GM18499 (cell line): ENCODE measurements at regions not wholly inside any gene's neighbourhood (a gene's known extent, or its start where the extent isn't known, plus 50 kb on each side); places are given as distances from the start of the nearest gene placed in this dataset.
"Not testable (repeated sequence)": the region's sequence is repeated elsewhere in the genome, so short reads cannot be mapped to it uniquely, and the experiment has no call there.

Experiments used
- ATAC-seq: cut with Tn5 transposase; IDR thresholded peaks from one replicate; pipeline ENCODE4 v1.9.1; 2021; ENCODE audit warnings: moderate number of reproducible peaks; ENCODE audit not compliant: insufficient read depth, unreplicated experiment

DNA sequence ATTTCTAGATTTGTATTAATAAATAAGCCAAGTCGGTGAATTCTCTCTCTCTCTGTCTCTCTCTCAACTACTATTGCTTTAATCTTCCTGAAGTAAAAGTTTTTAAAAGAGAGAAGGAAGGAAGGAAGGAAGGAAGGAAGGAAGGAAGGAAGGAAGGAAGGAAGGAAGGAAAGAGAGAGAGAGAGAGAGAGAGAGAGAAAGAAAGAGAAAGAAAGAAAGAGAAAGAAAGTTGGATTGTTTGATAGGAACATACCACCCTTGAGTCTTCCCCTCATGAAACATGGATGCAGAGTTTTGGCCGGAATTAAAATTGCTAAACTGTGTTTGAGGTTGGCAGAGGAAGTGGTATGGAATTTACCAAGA is 159.9 kb upstream of the NR2F2 start:
- ATAC-seq, result not testable (repeated sequence)

DNA sequence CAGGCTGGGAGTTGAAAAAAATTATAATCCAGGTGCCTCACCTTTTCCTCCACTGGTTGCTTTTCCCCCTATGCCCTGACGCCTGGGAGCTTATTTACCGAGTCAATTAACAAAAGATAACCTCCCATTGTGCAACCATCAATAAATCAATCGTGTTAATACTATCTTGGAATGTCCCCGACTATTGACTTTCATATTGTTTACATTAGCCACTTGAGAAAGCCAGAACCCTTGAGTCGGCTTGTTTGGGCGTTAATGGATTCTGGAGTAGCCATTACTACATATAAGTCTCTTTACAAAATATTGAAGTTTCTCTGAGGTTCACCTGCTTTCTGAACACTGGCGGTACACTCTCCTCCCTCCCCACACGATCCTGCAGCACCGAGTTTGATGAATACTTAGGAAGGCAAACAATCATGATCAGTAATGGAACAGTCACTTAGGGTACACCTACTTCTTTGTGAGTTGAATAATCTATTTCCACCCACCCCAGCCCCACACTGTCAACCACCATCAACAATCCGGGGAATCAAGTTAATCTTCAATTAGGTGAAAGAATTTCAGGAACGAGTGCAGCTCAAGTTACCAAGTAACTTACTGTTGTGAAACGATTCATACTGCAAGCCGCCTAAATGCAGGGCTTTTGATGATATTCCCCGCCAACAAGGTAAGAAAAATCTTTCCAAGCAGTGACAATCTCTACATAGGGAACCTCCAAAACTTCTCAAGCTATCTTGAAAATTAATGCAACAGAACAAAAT is 159.3 kb upstream of the NR2F2 start:
- no peak for ATAC-seq

DNA sequence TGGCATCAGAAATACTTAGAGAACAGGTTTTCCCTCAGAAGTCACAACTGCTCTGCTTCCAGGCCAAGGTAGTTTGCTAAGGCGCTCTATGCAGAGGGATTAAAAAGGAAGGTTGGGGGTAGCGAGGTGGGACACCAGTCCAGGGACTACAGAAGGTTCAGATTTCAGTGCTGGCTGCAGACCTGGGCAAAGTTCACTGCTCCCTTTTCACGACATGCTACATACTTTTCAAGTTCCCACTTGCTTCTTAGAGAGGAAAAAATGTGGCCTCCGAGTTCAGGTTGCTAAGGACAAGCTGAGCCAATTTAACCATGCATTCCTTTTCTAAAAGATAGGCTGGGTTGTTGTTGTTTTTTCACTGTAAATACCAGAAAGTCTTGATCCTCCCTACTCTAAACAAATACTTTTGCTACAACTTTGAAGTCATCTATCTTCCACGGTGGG is 158.6 kb upstream of the NR2F2 start:
- ATAC-seq, result no peak

DNA sequence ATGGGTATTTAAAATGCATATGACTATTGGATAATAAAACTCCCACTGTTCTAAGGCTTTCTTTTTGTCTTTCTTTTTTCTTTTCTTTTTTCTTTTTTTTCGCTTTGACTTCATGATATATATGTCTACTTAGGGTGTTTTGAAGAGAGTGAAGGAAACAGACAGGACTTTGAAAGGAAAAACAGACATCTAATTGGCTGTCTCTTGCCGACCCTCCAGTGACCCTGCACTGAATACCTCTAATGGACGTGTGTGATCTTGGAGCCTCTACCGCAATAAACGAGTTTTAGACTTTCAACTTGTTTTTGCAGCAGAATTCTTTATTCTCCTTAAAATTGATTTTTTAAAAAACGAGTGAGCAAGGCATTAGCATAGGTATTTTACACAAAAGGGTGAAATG is 158.1 kb upstream of the NR2F2 start:
- no peak for ATAC-seq

DNA sequence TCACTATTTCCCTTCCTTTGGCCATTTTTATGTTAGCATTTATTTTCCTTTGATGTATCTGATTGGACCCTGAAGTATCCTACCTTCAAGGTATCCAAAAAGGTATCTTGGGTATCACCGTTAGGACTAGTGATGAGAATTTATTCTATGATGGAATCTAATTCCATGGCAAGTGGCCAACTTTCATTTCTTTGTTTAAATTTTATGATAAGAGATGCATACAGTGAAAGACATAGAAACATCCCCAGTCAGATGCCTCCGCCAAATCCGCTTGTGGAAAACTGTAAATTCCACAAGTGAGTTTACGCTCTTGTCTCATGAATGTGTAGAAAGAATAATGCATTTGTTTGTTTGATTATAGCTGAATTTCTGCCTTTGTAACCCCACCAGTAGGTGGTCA is 153.7 kb upstream of the NR2F2 start:
- ATAC-seq, result no peak

DNA sequence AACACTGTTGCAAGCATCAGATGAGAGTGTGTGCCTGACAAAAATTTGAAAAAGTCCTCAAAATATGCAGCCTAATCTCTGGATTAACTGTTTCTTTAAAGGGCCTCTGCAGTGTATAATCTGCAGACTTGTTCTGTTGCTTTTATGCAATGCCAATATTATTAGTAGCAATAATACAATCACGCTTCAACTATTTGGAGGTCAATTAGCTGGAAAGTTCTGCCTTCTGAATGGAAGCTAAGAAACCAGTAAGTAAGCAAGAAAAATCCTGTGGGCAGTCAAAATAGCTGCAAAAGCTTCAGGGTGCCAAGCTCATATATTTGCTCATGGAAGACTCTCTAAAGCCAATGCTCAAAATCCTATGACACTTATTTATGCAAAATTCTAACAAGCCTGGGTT is 153.2 kb upstream of the NR2F2 start:
- ATAC-seq, result no peak

DNA sequence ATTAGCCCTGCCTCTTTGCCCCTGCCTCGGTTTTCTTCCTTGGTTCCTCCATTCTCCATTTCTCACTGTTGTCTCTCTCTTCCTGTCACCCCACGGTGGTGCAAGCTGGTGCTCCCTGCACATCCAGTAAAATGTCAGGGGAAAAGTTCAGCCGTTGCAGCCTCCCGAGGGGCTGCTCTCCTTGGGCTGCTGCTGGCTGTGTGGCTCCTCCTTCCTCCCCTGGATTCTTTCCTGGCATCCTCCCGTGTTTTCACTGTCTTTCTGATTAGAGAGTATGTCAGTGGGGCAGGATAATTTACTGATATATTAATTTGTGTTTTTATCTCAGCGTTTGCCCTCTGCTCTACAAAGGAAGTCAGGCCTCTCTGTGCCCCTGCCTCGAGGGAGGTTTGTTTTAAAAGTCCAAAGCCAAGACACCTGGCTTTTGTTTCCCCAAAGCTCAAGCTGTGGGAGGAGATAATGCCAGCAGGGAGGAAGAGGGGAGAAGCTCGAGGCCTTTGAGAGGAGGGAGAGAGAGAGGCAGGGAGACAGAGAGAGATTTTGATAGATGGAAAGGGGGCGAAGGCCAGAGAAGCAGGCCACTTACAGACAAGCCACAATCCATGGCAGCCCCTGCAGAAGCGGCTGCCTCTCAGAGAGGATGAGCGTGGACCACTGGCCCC is 150.3 kb upstream of the NR2F2 start:
- ATAC-seq, result no peak

DNA sequence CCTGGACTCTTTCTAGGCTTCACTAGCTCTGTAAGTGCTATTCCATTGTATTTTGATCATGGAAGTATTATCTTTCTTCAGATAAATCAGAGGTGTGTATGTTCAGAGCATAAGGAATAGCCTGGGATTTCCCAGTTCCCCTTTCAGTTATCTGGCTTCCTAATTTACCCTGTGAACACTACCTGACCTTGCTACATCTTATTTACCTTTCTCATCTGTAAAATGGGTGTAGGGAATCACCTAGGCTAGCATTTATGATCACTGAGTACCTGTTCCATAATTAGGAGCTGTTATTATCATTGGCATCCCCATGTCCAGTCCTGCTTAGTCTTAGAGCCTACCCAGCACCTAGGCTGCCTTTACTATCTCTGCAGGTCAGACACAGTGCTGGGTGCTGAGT is 149.3 kb upstream of the NR2F2 start:
- no peak for ATAC-seq

DNA sequence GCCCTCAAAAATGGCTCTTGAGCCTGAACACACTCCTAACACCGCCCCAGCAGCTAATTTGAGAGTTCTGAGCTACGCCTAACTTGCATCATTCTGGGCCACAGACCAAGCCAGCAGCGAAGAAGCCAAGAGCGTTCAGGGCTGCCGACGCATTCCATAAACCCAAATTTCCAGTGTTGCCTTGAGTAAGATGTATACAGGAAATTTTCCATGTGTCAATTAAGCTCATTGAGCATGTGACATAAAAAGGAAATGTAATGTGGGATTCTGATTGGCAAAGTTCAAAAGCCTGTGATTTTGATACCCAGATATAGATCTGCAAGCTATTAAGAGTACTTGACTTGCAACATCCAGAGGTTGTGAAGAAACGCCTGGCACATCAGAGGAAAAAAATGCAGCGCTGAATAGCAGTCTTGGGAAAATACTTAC is 148.6 kb upstream of the NR2F2 start:
- ATAC-seq, result no peak

DNA sequence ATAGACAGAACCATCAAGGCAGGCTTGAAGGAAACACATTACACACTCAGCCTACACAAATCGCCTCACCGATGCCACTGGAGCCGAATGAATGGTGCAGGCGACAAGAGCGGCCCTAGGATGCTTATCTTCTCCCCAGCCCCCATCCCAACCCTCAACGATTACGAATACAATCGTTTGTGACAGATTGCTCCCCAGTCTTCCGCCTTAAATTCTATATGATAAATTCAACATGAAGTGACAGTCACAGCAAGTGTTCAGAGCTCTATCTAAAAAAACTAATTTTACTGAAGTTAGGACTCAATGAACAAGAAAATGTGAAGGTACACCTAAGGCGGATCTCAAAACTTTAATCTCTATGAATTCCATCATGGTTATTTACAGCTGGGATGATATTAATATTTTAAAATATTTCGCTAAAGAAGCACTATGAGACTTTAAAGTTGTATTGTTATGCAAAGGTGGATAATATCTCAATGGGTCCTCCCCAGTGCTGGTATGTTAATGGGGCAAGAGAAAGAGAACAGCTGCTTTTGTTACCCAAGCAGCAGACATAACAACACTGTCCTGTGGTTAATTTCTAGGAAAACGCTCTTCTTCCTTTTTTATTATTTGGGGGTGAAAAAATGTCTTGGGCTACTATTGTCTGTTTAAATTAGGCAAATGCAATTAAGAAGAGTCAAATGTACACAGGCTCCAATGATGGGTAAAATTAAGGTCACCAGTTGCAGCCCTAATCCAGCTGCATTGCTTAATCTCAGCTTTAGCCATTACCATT is 147.6 kb upstream of the NR2F2 start:
- no peak for ATAC-seq

DNA sequence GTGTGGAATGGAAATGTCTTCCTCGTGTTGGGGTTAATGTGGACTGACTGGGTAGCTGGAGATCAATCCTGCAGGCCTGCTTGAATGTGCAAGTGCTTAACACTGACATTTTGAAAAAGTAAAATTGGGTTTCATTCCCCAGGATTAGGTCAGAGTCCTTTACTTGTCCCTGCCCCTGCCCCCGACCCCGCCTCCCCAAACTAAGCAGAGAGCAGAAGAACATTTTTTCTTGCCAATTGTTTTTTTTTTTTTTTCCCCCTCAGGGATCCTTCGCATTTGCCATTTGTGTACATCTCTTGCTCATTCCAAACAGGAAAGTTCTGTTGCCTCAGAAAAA is 147.0 kb upstream of the NR2F2 start:
- no peak for ATAC-seq

DNA sequence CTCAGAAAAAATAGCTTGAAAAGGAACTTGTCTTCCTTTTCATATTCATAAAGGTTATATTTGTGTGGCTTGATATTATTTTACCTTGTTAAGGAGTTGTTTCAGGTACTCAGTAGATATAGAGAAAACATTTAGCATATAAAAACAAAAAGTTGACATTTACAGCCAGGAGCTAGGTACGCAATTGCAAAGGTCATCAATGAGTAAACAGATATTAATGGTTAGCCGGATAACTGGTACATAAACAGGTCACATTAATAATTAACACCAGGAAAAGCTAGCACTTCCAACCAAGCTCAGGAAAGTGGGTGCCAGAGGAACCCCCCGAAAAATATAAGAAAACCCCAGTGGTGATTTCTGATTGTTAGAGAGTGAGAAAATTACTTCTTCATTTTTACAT is 146.6 kb upstream of the NR2F2 start:
- ATAC-seq, result no peak

DNA sequence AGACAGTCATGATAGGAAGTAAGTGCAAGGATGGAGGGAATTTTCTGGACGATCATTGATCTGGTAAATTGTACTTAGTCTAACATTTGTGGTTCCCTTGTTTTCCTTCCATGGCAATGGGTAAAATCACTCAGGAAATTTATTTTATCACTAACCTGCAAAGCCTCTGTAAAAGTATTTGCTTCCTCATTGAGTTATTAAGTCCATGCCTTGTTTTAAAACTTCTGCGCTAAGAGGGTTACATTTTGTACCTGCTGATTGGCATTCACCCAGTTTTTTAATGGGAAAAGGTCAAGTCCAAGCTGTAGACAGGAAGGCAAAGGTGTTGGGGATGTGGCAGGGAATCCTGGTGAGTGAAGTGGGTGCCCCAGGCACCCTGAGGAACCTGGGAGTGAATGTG is 146.2 kb upstream of the NR2F2 start:
- no peak for ATAC-seq

DNA sequence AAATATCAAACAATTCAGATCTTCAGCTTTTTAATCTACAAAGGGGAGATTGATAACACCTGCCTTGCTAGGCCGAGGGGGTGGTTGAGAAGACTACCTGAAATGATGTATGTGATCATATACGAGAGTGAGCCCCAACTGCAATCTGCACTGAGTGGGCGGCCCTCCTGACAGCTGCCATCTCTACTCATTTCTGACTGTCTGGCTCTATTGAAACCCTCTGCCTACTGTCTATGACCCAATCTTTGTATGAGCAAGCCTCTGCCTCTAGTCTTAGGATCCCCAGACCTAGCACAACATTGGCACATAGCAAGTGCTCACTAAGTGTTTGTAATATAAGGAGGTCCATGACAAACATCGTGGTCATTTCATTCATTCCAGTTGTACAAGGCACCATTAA is 144.4 kb upstream of the NR2F2 start:
- ATAC-seq, result no peak

DNA sequence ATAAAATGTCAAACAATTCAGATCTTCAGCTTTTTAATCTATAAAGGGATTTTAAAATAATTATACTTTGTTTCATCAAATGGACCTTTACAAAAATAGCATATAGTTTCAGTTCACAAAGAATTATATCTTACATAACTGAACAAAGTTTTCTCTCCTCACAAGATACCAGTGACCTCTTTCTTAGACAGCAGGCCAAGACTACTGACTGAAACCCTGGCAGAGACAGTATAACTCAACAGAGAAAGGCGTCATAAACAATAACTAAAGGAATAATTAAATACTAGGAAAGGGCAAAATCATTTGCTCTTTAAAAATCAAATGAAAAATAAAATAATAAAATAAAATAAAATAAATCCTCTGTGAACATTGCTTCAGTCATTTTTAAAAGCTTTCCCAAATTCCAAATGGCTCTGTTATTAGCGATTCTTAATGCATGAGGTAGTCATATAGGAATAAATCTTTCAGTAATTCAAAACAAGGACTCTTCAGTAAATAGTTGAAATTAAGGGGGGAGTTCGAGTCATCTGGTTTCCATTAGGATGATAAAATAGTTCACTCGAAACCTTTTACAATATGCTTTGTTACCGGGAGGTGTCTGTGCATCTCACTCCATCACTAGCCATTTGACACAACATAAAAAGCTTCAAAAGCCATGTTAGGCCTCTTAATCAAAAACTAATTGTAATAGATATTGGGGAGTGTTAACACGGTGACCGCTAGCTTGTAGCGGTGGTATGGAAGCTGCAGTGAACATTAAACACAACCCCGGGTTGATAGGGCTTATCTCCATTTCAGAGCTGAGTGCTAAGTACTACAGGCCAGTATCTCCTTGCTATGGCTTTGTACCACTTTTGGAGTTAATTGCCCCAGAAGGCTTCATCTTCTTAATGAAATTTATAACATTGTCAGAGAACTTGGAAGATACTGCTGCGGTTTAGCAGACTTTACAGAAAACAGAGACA is 142.9 kb upstream of the NR2F2 start:
- ATAC-seq, result no peak

DNA sequence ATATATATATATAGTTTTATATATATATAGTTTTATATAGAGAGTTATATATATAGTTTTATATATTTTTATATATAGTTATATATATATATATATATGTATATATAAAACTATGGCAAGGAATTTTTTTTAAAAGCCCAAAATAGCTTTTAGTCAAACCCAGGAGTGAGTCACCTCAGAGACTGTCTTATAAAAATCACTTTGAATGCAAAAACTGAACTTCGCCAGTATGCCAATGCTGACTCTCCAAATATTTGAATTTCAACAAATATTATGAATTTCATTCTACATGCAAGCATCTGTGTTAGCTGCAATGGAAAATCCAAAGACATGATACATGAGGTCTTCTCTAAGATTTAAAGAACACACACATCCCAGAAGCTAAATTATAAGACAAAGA is 132.8 kb upstream of the NR2F2 start:
- ATAC-seq, result no peak

DNA sequence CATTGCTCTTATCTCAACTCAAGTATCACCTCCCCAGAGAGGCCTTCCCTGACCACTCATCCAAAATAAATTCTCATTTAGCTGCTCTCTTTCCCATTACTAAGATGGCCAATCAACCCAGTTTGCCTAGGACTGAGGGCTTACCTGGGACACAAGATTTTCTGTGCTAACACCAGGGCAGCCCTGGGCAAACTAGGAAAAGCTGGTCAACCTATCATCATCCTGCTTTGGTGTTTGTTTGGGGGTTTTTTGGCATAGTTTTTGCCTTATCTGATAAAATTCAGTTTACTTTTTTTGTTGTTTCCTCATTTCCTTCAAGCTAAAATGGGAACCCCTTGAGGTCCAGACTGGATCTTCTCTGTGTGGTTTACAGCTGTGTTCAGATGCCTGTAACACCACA is 131.4 kb upstream of the NR2F2 start:
- ATAC-seq, result no peak

DNA sequence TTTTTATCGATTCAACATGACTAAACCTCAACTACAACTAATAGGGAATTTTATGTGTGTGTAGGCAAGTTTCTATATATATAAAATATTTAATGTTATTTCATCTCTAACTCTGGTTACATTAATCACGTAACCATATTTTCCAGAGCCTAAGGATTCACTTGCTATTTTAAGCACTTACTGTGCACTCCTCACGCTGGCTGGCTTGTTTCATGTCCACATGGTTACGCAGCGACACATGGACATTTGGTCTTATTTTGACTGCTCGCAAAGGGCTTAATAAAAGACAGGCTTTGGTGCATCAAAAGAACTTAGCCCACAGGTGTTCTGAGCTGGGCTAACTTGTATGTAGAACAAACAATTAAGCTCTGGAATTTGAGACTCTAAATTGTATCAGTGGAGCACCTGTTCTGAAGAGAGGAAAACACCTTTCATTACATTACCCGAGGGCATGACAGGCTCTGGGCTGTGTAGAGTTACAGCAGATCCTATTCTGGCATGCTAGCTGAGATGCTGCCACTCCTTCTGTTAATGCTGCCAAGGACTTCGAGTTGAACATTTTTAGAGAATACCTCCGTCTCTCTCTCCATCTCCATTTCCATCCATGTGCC is 130.0 kb upstream of the NR2F2 start:
- ATAC-seq, result no peak

DNA sequence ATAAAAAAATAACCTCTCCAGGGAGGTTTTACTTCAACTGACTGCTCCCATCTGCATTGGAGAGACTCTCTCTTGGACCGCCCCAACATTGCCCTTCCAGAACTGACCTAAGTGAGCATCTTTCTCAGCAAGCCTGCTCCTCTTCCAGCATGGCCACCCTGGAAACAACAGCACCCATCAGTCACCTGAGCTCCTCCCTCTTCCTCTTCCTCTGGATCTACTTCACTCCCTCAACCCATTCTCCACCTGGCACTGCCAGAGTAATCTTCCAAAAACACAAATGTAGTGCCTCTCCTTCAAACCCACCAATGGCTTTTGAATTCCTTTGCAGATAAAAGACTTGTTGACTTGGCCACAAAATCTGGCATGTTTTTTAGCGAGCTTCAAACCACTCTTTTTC is 128.8 kb upstream of the NR2F2 start:
- no peak for ATAC-seq

DNA sequence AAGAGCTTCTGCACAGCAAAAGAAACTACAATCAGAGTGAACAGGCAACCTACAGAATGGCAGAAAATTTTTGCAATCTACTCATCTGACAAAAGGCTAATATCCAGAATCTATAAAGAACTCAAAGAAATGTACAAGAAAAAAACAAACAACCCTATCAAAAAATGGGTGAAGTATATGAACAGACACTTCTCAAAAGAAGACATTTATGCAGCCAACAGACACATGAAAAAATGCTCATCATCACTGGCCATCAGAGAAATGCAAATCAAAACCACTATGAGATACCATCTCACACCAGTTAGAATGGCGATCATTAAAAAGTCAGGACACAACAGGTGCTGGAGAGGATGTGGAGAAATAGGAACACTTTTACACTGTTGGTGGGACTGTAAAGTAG is 124.9 kb upstream of the NR2F2 start:
- ATAC-seq, result not testable (repeated sequence)
